Activated CD8-positive, alpha-beta T cell treated with anti-CD3 and anti-CD28 coated beads for 36 hours (primary cell): ENCODE measurements at regions not wholly inside any gene's neighbourhood (a gene's known extent, or its start where the extent isn't known, plus 50 kb on each side); places are given as distances from the start of the nearest gene placed in this dataset.

Source experiments
- ATAC-seq: fragments of 200-7000 bp; cut with Tn5 transposase; one replicate; pipeline ENCODE4 v1.10.0; 2021; ENCODE audit warnings: mild to moderate bottlenecking, moderate library complexity
- CTCF ChIA-PET: fragments of 350-600 bp; sonication (Branson Sonifier 250); formaldehyde crosslinking; loops from one replicate; lab custom pipeline; 2021; ENCODE audit warnings: antibody characterized with exemption; lab: Charles Lee
- POLR2A ChIA-PET: fragments of 350-600 bp; sonication (Branson Sonifier 250); formaldehyde crosslinking; loops from one replicate; lab custom pipeline; 2021; ENCODE audit warnings: antibody characterized with exemption; lab: Charles Lee
- DNase-seq: peaks from one replicate; pipeline ENCODE4 v3.0.0-alpha.2; 2020
- H3K27ac Mint-ChIP-seq: one replicate; pipeline ENCODE4 v1.8.0; 2021; ENCODE audit warnings: mild to moderate bottlenecking, mixed read lengths
- H3K27me3 Mint-ChIP-seq: one replicate; pipeline ENCODE4 v1.8.0; 2021; ENCODE audit warnings: mixed read lengths
- H3K36me3 Mint-ChIP-seq: one replicate; pipeline ENCODE4 v1.8.0; 2021; ENCODE audit warnings: low read depth, mixed read lengths
- H3K4me1 Mint-ChIP-seq: one replicate; pipeline ENCODE4 v1.8.0; 2021; ENCODE audit warnings: low read depth, mixed read lengths
- H3K4me3 Mint-ChIP-seq: one replicate; pipeline ENCODE4 v1.8.0; 2021; ENCODE audit warnings: mild to moderate bottlenecking, moderate library complexity, mixed read lengths
- H3K9me3 Mint-ChIP-seq: one replicate; pipeline ENCODE4 v1.8.0; 2021; ENCODE audit warnings: mixed read lengths
- CTCF ChIP-seq: fragments of 200-600 bp; IDR thresholded peaks from one replicate; pipeline ENCODE4 v1.8.0; 2022; ENCODE audit warnings: antibody characterized with exemption, mild to moderate bottlenecking
- intact Hi-C: fragments of 100-400 bp; cut with micrococcal nuclease; formaldehyde crosslinking; loops from one replicate; pipeline ENCODE4 v1.10.0; 2022

- no peaks in the 10 kb centered on the region for H3K36me3 Mint-ChIP-seq
- no peaks in the 10 kb centered on the region for H3K4me1 Mint-ChIP-seq
- no peak for ATAC-seq
- no peak for TF ChIP-seq CTCF
- ChIA-PET POLR2A (interaction anchor here (0.6 kb wide), 1 partner anchor 9 kb away, joined by 3 read pairs; no protein-coding TSS in a partner anchor), CTCF (no interaction called here)
- intact Hi-C loops, result no loop called here
- no peak overlapping the region for H3K27ac Mint-ChIP-seq
- H3K27me3 Mint-ChIP-seq, result no peaks in the 10 kb centered on the region
- DNase-seq, result no peak
- peaks cover 10% of the 10 kb centered on the region for H3K9me3 Mint-ChIP-seq
- no peak overlapping the region for H3K4me3 Mint-ChIP-seq
Observed at GRCh38 chr11:114942207-114942606, 263.9 kb downstream of the NXPE2 start.

GRCh38 chr11:114949614-114950351 lies 271.5 kb downstream of the NXPE2 start:
- ATAC-seq, result no peak
- H3K27me3 Mint-ChIP-seq, result peaks cover 4% of the 10 kb centered on the region
- H3K4me3 Mint-ChIP-seq, result no peak overlapping the region
- H3K4me1 Mint-ChIP-seq, result no peaks in the 10 kb centered on the region
- no peaks in the 10 kb centered on the region for H3K36me3 Mint-ChIP-seq
- no peak overlapping the region for H3K27ac Mint-ChIP-seq
- ChIA-PET CTCF (no interaction called here), POLR2A (no interaction called here)
- intact Hi-C loops, result no loop called here
- H3K9me3 Mint-ChIP-seq, result no peaks in the 10 kb centered on the region
- no peak for DNase-seq
- TF ChIP-seq CTCF, result no peak

- Mint-ChIP-seq H3K4me3 (no peak overlapping the region), H3K9me3 (peaks cover 1% of the 10 kb centered on the region), H3K27ac (no peak overlapping the region), H3K36me3 (no peaks in the 10 kb centered on the region), H3K4me1 (no peaks in the 10 kb centered on the region), H3K27me3 (peaks cover 4% of the 10 kb centered on the region)
- TF ChIP-seq CTCF, result no peak
- intact Hi-C loops, result no loop called here
- ATAC-seq (no peak), DNase-seq (no peak)
- POLR2A ChIA-PET, result no interaction called here
- CTCF ChIA-PET, result no interaction called here
Observed at GRCh38 chr11:114953039-114953438, 274.7 kb downstream of the NXPE2 start.

GRCh38 chr11:114955923-114956322 lies 277.6 kb downstream of the NXPE2 start:
- no peak for TF ChIP-seq CTCF
- ATAC-seq (no peak), DNase-seq (no peak)
- no peaks in the 10 kb centered on the region for H3K36me3 Mint-ChIP-seq
- peaks cover 1% of the 10 kb centered on the region for H3K9me3 Mint-ChIP-seq
- ChIA-PET POLR2A (no interaction called here), CTCF (no interaction called here)
- no peak overlapping the region for H3K27ac Mint-ChIP-seq
- H3K4me3 Mint-ChIP-seq, result no peak overlapping the region
- no peaks in the 10 kb centered on the region for H3K27me3 Mint-ChIP-seq
- intact Hi-C loops, result no loop called here
- H3K4me1 Mint-ChIP-seq, result no peaks in the 10 kb centered on the region

GRCh38 chr11:114956566-114956965 lies 278.2 kb downstream of the NXPE2 start:
- ChIA-PET CTCF (no interaction called here), POLR2A (no interaction called here)
- TF ChIP-seq CTCF, result no peak
- ATAC-seq (no peak), DNase-seq (no peak)
- H3K9me3 Mint-ChIP-seq, result peaks cover 1% of the 10 kb centered on the region
- intact Hi-C loops, result no loop called here
- no peaks in the 10 kb centered on the region for H3K36me3 Mint-ChIP-seq
- no peak overlapping the region for H3K4me3 Mint-ChIP-seq
- H3K4me1 Mint-ChIP-seq, result no peaks in the 10 kb centered on the region
- H3K27ac Mint-ChIP-seq, result no peak overlapping the region
- H3K27me3 Mint-ChIP-seq, result no peaks in the 10 kb centered on the region
